ENCODE measurements at regions not wholly inside any gene's neighbourhood (a gene's known extent, or its start where the extent isn't known, plus 50 kb on each side); places are given as distances from the start of the nearest gene placed in this dataset.
"Not testable (repeated sequence)": the region's sequence is repeated elsewhere in the genome, so short reads cannot be mapped to it uniquely, and the experiment has no call there.

DNA sequence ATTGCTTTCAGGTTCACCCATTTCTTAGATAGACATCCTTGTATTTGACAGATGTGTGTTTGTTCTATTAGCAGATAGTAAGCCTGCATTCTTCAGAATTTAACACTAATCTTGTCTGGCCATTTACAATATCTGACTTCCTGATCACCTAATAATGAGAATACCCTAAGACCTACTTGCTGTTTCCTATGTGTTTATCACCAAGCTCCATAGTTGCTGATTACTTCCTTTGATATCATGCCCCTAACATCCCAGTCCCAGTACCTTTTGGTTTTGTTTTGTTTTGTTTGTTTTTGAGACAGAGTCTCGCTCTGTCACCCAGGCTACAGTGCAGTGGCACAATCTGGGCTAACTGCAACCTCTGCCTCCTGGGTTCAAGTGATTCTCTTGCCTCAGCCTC is 143.6 kb upstream of the DST start:
- TF ChIP-seq, protein P1, sequence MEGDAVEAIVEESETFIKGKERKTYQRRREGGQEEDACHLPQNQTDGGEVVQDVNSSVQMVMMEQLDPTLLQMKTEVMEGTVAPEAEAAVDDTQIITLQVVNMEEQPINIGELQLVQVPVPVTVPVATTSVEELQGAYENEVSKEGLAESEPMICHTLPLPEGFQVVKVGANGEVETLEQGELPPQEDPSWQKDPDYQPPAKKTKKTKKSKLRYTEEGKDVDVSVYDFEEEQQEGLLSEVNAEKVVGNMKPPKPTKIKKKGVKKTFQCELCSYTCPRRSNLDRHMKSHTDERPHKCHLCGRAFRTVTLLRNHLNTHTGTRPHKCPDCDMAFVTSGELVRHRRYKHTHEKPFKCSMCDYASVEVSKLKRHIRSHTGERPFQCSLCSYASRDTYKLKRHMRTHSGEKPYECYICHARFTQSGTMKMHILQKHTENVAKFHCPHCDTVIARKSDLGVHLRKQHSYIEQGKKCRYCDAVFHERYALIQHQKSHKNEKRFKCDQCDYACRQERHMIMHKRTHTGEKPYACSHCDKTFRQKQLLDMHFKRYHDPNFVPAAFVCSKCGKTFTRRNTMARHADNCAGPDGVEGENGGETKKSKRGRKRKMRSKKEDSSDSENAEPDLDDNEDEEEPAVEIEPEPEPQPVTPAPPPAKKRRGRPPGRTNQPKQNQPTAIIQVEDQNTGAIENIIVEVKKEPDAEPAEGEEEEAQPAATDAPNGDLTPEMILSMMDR (IDR thresholded peaks at IDR 0.05; ENCODE audit: insufficient read depth, missing control alignments) = no peak
- DNase-seq (ENCODE audit: insufficient read length, low spot score) (no peak), FAIRE-seq (no peak)

DNA sequence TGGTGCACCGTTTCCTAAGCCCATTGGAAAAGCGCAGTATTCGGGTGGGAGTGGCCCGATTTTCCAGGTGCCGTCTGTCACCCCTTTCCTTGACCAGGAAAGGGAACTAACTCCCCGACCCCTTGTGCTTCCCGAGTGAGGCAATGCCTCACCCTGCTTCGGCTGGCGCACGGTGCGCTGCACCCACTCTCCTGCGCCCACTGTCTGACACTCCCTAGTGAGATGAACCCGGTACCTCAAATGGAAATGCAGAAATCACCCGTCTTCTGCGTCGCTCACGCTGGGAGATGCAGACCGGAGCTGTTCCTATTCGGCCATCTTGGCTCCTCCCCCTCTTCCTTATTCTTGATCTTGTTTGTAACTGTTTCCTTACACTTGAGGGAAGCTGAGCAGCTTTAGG is 142.8 kb upstream of the DST start:
- not testable (repeated sequence) for FAIRE-seq; DNase-seq (ENCODE audit: insufficient read length, low spot score)

DNA sequence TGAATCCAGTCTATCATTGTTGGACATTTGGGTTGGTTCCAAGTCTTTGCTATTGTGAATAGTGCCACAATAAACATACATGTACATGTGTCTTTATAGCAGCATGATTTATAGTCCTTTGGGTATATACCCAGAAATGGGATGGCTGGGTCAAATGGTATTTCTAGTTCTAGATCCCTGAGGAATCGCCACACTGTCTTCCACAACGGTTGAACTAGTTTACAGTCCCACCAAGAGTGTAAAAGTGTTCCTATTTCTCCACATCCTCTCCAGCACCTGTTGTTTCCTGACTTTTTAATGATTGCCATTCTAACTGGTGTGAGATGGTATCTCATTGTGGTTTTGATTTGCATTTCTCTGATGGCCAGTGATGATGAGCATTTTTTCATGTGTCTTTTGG is 137.4 kb upstream of the DST start:
- FAIRE-seq; DNase-seq (ENCODE audit: insufficient read length, low spot score): not testable (repeated sequence)

DNA sequence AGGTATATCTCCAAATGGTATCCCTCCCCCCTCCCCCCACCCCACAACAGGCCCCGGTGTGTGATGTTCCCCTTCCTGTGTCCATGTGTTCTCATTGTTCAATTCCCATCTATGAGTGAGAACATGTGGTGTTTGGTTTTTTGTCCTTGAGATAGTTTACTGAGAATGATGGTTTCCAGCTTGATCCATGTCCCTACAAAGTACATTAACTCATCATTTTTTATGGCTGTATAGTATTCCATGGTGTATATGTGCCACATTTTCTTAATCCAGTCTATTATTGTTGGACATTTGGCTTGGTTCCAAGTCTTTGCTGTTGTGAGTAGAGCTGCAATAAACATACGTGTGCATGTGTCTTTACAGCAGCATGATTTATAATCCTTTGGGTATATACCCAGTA is 135.8 kb upstream of the DST start:
- not testable (repeated sequence) for FAIRE-seq; DNase-seq (ENCODE audit: insufficient read length, low spot score)

DNA sequence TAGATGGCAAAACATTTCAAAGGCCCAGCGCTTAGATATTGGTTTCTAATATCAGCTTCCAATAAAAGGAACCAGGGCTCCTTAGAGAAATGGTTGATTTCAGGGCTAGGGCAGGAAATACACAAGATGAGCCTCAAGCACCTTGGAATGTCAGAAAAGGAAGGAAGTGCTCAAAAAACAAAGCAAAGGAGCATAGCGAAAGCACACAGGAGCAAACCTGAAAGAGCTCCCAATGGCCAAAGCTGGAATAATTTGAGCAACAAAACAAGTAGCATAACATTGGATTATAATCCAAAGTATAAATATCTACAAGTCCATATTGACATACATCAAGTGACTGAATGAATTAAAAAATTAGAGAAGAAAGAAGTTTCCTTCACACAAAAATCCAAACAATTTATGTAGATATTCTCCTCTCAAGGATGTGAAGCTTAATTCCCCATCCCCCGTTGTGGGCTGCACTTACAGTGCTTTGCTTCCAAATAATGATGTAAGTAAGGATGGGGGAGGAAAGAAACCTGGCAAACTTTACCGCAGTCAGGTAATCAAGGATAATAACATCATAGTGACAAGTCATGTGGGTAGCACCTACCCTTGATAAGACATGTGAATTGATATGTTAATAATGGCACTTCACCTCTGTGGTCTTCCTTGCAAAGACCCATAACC is 132.9 kb upstream of the DST start:
- DNase-seq (ENCODE audit: insufficient read length, low spot score) (no peak), FAIRE-seq (no peak)
- TF ChIP-seq, protein P1 (IDR thresholded peaks at IDR 0.05; ENCODE audit: insufficient read depth, missing control alignments) = no peak

DNA sequence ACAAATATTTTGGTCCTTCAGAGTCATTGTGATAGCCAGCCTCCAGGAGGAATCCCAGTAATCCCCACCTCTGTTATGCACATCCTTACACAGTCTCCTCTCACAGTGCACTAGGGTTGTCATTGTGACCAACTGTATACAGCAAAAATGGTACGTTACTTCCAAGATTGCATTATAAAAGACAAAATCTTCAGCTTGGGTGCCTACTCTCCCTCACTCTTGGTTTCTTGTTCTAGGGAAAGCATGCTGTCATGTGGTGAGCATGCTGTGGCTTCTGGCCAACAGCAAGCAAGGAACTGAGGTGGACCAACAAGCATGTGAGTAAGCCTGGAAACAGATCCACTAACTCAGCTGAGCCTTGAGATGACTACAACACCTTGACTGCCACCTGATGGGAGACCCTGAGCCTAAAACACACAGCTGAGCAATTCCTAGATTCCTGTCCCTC is 130.1 kb upstream of the DST start:
- FAIRE-seq (no peak), DNase-seq (ENCODE audit: insufficient read length, low spot score) (no peak)
- TF ChIP-seq, protein P1 (IDR thresholded peaks at IDR 0.05; ENCODE audit: insufficient read depth, missing control alignments) = no peak

DNA sequence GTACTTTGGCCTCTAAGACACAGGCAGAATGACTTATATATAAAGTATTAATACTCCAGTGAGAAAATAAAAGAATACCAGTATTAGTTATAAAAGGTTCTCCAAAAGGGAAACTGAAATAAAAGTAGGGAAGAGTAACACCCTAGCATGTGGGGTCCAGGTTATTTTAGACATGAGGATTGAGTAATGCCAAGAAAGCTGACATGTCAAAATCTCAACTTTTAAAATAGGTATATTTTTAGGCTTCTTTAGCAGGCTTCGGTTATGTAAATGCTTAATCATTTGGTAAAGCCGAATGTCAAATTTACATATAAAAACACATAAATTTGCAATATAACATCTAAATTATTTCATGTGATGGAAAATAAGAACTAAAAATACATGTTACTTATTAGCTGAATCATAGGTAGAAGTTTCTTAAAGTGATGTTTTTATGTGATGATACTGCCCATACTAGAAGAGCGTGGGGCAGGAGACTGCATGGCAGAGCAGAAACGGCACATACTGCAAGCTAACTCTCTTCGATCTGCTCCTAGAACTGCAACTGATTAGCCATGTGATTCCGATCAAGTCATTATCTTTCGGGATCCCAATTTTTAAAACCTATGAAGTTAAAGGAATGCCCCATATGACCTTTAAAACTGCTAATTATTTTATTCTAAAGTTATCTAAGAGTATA is 129.4 kb upstream of the DST start:
- TF ChIP-seq, protein P1 (IDR thresholded peaks at IDR 0.05; ENCODE audit: insufficient read depth, missing control alignments) = no peak
- DNase-seq (ENCODE audit: insufficient read length, low spot score) = no peak
- no peak for FAIRE-seq

DNA sequence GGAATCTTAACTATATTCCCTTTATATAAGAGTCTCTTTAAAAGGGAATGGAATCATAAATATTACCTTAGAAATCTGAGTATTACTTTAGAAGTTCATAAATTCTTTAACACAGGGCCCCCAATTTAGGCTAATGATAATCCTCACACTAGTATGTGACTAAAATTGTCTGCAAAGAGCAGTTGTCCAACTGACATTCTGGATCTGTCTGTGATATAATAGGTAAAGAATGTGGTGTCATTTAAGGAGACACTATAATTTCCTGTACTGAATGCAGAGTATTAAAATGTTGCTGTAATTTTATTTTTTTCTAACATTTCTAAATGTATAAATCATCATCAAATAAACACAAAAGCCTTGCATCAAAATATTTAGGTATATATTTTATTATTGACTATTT is 128.5 kb upstream of the DST start:
- DNase-seq (ENCODE audit: insufficient read length, low spot score) (no peak), FAIRE-seq (no peak)
- TF ChIP-seq, protein P1 (IDR thresholded peaks at IDR 0.05; ENCODE audit: insufficient read depth, missing control alignments) = no peak
